T-helper 2 cell treated with Interferon-gamma antibody and Interleukin-4, amounts not matched to agents 100 ng/mL and 5 ng/mL, for 36 hours (primary cell): ENCODE measurements at regions not wholly inside any gene's neighbourhood (a gene's known extent, or its start where the extent isn't known, plus 50 kb on each side); places are given as distances from the start of the nearest gene placed in this dataset.

Experiments used
- intact Hi-C: fragments of 100-400 bp; cut with micrococcal nuclease; formaldehyde crosslinking; loops from one replicate; pipeline ENCODE4 v1.15.1; 2023

DNA sequence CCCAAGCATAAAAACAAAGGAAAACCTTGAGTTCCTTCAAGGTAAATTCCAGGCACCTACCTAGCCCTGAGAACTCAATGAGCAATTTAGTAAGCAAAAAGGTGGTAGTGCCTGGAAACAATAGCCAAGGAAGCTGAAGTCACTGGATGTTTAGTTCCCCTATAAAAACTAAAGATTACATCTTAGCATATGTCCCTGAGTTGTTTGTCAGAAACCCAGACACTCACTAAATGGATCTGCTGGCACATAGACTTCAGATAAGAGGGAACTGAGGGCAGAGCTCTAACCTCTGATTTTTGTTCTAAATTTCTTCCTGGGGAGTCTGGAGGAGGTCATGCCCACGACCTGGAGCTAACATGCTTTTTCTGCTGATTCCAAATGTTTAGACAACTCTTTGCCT lies 532.8 kb upstream of the SALL1 start:
- intact Hi-C loops, result no loop called here

- intact Hi-C loops, result no loop called here
These were observed 531.8 kb upstream of the SALL1 start for GRCh38 chr16:51682905-51683304.

- intact Hi-C loops, result no loop called here
These were observed 523.5 kb upstream of the SALL1 start for GRCh38 chr16:51674615-51675014.

GRCh38 chr16:51670527-51670926 lies 519.5 kb upstream of the SALL1 start:
- intact Hi-C loops, result no loop called here

DNA sequence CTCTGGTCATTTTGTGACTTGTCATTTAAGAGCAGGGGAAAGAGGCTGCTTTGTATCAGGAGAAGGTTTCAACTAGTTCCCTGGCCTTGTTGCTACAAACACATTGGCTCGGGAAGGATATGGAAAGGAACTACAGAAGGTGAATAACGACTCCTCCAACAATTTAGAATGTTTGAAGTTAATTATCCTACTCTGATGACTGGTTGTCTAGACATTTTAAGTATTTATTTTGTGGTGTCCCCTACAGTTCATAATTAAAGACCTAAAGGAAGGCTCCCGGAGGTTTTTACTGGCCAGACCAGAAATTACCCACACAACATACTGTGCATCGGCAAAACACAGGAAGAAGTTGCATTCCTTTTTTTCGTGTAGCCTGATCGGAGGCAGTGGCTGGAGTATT lies 515.8 kb upstream of the SALL1 start:
- intact Hi-C loops, result no loop called here

GRCh38 chr16:51666074-51666473 lies 515.0 kb upstream of the SALL1 start:
- intact Hi-C loops, result no loop called here

DNA sequence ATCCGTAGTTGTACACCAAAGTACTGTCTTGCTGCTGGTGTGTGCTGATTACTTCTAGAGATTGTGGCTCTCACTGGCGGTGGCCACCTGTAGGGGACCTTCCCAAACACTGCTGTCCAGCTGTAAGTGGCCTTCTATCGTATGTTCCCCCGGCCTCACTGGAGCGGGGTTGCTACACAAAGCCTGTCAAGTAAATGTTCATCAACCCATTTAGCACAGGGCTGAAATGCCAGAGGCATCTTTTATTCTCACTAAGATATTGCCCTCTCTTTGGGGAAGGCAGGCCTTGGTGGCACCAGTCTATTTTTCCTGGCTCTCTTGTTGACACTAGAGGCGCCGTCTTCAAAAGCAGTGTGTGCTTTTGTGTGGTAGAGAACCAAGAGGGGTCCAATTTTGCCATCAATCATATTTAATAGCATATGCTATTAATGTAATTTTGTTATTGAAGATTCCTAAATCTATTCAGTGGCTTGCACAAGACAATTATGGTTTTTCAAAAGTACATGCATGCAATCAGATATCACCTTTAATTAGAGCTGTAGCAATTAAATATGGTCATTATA lies 514.4 kb upstream of the SALL1 start:
- intact Hi-C loops, result no loop called here

GRCh38 chr16:51658531-51658930 lies 507.5 kb upstream of the SALL1 start:
- intact Hi-C loops, result no loop called here

DNA sequence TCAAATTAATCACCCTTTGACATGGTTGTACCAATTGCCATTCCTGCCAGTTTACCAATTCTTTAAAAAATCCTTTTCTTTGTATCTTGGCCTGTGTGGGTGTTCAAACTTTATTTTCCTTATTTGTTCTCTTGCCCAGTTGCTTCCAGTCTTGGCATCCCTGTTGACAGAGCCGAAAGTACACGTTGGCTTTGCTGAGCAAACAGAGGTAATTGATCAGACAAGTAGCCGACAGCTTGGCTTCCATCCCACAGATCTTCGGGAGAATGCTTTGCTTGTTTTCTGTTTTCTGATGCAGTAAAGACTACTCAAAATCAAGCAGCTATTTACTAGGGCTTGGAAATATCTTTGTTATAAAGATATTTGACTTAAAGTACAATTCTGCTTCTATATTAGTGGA lies 506.8 kb upstream of the SALL1 start:
- intact Hi-C loops, result no loop called here

GRCh38 chr16:51655249-51655648 lies 504.2 kb upstream of the SALL1 start:
- intact Hi-C loops, result no loop called here

DNA sequence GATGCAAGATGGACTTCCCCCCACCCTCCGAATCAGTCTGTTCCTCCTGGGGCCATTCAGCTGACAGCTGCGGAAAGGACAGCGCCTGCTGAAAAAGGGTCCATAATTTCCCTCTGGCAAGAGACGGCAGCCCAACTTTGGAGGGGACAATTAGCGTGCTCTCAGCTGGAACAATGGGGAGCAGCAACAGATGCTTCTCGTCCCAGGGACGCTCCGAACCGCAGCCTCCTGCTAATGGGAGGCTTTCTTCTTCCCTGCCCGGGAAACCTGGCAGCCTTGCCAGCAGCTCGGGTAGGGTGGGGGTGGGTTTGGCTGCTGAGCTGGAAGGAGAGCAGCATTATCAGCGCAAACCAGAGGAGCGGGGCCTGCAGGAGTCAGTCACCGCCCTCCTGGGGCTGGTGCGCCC lies 500.0 kb upstream of the SALL1 start:
- intact Hi-C loops, result no loop called here

GRCh38 chr16:51649631-51650030 lies 498.6 kb upstream of the SALL1 start:
- intact Hi-C loops, result no loop called here

- intact Hi-C loops, result no loop called here
These were observed 497.5 kb upstream of the SALL1 start for GRCh38 chr16:51648526-51648925.

DNA sequence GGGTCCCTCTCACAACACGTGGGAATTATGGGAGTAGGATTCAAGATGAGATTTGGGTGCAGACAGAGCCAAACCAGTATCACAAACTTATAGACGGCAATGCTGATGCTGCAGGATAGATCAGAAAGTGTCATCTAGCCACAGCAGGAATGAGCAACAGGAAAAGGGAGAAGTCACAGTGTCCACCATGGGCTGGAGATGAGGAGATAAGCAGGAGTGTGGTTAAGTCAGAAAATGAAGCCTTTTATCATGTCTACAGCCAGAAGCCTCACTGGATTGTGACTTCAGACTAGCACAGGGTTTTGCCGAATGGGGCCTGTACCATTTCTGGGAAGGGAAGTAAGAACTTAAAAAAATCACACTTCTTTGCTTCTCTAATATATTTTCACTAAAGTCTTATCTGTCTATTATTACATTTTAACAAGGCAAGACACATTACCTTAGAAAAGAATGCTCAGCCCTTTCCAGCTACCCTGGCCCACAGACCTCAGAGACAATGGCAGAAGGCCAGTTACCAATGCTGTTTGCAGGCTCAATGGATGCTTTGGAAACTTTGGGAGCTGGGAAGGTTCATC lies 490.2 kb upstream of the SALL1 start:
- intact Hi-C loops, result no loop called here

GRCh38 chr16:51640196-51640595 lies 489.1 kb upstream of the SALL1 start:
- intact Hi-C loops, result no loop called here

GRCh38 chr16:51638339-51639135 lies 487.5 kb upstream of the SALL1 start:
- intact Hi-C loops, result no loop called here

GRCh38 chr16:51637770-51638094 lies 486.7 kb upstream of the SALL1 start:
- intact Hi-C loops, result no loop called here

- intact Hi-C loops, result no loop called here
These were observed 486.1 kb upstream of the SALL1 start for GRCh38 chr16:51636920-51637769.

DNA sequence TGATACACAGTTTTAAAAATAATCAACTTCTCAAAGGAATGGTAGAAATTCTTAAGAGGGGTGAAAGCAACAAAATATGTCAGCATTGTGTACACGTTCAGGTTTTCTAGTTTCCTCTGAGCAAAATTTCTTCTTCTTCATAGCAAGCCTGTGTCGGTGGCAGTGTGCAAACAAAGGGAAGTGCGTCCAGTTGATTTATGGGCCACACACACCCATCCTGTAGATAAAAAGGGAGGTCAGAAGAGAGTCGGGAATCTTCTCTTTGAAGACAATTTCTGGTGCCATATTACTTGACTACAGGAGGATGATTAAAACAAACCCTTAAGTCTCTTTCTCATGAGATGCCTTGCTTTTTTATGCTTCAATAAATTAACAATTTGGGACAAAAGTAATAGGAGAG lies 484.1 kb upstream of the SALL1 start:
- intact Hi-C loops, result no loop called here

DNA sequence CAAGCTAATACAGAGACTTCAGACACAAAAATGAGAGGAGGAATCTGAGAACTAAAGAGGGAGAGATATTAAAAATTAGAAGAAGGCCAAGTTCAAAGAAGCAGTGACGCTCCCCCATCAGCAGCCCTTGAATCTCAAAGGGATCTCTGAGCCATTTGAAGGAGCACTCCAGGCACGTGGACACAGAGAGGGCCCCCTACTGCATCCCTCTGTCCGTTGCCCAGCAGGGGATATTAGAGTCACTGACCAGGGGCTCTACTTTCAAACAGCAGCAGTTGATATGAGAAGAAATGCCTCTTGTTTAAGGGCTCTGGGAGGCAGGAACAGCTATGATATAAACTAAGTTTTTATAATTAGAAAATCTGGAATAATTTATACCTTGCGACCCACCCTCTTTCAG lies 479.0 kb upstream of the SALL1 start:
- intact Hi-C loops, result no loop called here

DNA sequence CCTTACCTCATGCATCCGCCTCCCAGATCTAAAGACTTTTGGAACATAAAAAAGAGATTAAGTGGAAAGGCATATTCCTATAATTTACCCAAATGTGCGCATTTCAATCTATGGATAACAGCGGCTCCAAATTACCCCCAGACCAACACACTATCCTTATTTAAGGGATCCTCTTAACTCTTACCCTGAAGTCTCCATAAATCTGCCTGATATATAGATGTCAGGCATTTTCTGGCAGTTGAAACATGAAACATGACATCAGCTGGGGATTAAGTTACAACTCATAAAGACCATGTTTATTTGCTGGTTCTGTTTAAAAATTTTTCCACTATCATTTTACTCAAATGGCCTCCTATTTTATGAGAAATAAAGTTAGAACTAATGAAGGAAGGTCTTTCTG lies 478.5 kb upstream of the SALL1 start:
- intact Hi-C loops, result no loop called here

DNA sequence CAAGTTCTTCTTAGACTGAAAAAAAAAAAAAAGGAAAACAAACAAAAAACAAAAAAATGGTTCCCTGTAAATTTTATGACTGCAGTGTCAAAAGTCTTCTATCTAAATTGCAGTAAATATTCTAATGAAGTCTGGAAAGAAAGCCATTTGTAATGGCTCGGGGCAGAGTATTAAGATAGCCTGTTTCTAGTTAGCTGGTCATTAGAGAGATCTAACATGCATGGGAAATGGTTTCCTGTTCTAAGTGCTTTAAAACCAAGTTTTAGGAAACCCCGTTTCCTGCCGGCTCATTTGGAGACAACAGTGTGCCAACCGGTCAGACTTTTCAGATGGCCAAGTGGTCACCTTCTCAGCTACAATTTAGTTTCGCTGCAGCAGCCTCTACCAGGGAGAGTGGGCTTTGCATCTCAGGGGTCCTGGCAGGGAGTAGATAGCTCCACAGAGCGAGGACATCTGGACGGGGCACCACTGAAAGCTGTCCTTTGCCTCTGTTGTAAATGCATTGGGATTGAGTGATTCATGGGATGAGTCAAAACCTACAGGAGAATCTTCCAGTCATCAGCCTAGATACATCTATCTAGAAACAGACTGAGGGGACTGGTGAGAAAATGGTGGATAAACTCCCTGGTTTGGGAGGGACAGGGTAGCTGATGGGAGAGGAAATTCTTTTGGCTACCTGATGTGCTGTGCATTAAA lies 473.2 kb upstream of the SALL1 start:
- intact Hi-C loops, result no loop called here
